NCI-H128 (cell line): ENCODE measurements at regions not wholly inside any gene's neighbourhood (a gene's known extent, or its start where the extent isn't known, plus 50 kb on each side); places are given as distances from the start of the nearest gene placed in this dataset.

ENCODE experiments used
- DNase-seq: peaks from one replicate; lab custom pipeline; 2025; ENCODE audit not compliant: unreplicated experiment; lab: John Stamatoyannopoulos, UW

DNA sequence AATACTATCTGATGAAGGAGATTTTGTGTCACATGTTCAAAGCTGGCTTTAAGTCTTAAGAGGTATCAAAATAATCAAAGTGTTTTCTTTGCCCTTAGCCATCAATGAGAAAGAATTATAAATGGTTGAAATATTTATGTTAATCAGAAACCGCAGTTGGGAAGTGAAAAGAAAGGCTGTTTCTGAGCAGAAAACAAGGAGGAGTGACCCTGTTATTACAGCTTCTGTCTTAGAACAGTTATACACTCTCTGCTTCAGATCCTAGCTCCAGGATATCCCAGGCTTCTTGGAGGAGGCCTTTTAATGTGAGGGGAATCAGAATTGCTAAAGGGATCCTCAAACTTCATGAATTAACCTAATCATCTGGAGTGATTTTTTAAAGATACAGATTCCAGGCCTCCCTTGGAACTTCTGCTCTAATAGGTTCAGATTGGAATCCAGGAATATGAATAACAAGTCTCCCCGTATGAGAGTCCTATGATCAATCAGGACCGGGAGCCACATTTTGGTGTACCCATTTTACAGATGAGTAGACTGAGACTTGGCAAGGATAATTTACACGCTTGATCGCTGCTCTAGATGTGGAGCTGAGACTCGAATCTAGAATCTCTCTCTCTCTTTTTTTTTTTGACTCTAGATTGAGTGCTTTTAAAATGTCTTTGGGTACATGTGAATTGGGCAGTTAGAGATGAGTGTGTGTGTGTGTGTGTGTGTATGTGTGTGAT lies 50.8 kb upstream of the JAG1 start:
- no peak for DNase-seq

DNA sequence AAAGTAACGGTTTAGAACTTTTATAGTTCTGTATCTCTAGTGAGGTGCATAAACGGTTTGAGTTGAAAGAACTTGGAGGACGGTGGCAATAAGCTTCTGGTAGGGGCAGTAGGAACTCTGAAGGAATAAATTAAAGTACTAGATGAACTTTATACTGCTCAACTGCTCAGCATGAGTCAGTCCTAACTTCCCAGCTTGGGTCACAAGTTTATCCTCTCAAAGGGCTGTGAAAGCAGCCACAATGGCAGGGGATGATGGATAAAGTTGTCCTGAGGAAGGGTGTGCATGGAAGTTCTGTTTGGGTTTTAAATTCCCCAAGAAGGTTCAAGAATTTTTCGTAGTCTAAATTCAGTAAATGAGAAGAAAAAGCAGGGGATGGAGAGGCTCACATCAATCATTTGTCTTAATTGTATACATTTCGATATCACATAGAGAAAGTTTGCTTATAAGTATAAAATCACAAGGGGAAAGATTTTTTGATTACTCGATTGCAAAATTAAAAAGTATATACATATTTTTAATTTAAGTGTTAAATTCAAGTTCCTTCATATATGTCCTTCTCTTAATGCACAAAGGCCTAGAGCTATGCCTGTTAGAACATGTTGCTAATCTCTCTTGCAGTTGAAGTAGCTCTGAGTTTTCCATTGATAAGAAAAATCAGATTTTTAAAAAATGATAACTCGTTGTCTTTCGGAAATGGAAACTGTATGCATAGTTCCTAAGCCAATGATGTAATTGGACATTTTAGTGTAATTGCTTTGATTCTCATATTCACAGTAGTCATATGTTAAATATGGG lies 55.3 kb upstream of the JAG1 start:
- DNase-seq, result no peak

DNA sequence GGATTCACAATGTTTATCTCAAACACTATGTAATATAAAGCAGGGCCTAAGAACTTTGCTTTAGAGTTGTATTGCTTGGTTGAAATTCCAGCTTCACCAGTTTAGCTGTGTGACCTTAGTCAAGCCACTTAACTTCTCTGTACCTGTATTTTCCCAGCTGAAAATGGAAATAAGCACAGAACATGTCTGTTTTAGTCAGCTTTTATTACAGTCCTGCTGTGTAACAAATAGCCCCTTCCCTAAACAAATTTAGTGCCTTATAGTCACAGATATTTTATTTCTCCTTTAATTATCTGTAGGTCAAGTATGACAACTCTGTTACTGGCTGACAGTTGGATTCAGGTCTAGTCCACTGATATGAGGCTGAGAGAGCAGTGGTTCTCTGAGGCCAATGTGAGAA lies 56.0 kb upstream of the JAG1 start:
- no peak for DNase-seq

DNA sequence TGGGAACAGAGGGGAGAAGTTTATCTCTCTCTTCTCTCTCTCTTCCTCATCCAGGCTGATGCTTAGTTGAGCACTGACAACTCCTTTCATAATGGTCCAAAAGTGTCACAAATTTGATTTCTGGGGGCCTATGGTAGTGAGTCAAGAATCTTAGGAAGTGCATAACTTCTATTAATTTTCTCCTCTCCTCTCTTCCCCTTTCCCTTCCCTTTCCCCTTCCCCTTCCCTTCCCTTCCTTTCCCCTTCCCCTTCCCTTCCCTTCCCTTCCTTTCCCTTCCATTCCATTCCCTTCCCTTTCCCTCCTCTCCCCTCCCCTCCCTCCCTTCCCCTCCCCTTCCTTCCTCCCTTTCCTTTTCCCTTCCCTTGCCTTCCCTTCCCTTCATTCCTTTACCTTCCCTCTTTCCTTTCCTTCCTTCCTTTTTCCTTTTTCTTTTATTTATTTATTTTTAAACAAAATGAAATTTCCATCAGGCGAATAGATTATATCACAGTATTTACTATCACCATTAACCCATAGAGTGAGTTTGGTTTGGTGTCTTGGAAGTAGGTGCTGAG lies 56.9 kb upstream of the JAG1 start:
- no peak for DNase-seq

DNA sequence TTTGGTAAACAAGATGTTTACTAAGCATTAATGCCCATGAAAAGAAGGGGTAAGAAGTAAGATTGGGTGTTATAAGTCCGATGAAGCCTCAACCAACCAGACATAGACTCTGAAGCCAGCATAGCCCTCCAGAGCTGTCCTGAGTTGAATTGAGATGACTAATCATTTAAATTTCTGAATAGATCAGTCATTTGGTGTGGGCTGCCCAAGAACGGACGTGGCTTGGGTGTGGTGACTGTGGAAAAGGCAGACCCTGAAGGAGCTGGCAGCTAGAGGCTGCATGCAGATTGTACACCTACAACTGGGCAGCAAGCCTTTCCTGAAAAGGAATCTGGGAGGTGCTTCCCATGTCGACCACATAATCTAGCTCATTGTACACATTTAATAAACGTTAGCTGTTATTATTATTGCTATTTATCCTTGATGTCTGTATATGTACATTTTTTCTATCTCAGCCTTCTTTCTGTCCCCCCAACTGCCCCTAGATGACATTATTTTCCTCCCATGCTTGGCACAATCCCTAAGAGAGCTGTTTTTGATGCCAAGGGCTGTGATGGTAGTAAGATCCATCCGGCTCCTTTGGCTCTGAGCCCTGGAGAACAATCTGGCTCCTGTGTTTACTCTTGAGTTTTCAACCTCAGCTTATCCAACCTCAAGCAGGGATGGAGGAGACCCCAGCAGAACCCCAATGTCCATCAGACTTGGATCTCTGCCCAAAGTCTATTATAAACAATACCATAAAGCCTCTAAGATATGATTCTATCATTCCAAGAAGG lies 57.6 kb upstream of the JAG1 start:
- DNase-seq, result no peak

DNA sequence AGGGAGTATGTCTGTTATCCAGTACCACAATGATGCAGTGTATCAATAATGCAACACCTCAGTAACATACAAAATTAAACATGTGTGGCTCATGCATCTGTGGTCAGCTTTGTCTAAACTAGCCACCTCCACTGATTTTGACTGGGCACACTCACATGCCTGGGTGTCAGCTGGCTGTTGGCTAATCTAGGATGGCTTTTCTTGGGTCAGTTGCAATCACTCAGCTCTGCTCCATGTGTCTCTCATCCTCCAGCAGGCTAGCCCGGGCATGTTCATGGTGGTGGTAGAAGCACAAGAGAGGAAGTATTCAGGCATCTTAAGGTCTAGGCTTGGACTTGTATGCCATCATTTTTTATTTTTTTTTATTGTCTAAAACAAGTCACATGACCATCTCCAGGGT lies 59.3 kb upstream of the JAG1 start:
- no peak for DNase-seq

DNA sequence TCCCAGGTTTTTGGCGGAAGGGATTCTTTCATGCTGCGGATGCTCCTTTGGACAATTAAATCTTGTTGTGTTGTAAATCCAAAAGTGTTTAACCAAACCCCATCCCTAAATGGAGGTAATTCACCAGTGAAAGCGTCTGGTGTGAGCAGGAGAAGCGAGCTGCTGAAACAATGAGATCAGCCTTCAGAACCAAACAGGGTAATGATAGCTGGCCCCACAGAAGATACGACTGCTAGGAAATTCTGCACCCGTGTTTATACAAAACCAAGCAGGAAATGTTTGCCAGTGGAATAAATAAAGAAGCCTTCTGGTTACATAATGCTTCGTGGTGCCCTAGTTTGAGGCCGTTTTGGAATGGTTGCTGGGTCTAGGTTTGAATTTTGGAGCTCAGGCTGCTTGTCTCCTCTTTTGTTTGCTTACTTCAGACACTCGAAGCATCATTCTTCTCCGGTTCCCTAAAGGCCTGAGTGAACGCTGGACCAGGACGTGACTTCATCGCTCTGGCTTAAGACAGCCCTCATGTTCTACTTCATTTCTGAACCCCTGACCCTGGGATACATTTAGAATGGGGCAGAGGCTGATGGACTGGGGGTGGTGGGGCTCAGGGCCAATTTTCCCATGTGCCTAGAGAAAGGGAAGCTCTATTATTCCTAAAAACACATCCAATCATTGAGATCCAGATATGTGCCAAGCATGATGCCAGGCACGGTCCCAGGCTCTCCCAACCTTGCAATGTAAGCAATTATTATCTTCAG lies 61.6 kb upstream of the JAG1 start:
- DNase-seq, result no peak

DNA sequence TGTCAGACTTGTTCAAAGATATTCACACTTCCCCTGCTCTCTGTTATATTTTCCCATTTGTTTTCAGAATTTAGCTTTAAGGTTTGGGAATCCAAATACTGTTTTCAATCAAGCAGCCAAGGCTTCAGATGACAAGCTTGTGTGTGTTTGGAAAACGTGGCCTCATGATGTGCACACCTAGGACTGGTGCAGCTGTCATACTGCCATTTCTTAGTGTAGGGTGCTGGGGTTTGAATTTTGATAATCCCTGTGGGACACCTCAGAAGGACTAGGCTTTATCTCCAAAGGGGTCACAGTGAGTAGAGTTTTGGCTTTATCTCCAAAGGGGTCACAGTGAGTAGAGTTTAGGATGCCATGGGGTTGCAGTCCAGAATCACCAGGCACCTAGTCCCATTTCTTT lies 65.3 kb upstream of the JAG1 start:
- no peak for DNase-seq

DNA sequence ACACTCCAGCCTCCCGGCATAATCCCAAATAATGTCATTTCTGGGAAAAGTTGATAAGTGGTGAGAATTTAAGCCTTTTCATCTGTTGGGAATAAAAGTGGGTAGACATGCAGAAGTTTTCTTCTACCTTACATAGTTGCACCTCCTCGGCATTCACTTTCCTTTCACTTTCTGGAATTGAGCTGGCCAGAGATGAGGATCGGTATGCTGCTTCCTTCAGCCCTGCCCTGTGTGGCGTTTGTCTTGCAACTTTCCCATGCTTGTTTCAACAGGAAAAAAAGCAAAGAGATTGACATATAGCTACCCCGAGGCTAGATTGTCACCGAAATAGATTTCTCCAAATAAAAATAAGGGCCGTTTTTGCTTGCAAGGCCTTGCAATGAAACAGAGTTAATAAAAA lies 65.8 kb upstream of the JAG1 start:
- no peak for DNase-seq

DNA sequence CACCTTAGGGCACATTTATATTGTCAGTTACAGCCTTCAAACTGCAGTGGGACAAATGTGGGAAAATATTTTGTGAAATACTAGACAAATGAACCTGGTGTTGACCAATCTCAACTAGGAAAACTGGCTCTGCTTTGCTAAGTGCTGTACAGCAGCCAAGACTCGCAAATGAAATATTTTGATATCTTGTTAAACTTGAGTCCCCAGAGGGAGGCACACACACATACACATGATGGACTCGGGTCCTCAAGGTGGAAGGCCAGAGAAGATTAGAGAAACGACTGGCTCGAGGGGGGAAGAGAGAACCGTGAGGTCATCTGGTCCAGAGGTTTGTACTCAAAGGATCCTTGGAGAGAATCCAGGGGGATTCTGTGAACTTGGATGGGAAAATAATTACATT lies 67.3 kb upstream of the JAG1 start:
- no peak for DNase-seq

DNA sequence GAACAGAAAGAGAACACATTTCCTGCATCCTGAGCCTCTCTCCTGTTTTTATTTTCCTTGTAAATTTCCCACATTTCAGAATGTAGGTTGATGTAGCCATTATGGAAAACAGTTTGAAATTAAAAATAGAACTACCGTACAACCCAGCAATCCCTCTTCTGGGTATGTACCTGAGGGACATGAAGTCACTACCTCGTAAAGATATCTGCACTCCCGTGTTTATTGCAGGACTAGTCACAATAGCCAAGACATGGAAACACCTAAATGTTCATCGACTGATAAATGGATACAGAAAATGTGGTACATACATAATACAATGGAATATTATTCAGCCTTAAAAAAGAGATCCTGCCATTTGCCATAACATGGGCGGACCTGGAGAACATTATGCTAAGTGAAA lies 72.0 kb upstream of the JAG1 start:
- no peak for DNase-seq

DNA sequence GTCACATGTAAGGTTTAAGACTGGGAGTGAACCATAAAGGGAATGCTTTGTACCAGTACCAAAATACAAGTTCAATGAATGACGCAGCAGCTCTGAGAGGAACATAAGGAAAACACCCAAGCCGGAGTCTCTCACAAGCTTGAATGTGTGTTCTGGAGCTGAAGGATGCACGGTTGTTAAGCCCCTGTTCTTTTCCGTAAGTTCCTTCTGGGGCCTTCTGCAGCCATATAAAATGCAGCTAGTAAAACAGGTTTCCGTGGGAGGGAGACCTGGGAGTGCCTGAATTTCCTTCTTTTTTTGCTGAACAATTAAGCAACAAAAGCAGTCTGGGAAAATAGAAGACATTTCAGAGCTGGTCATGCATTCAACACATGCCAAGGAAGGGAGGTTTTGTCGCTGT lies 73.2 kb upstream of the JAG1 start:
- no peak for DNase-seq

DNA sequence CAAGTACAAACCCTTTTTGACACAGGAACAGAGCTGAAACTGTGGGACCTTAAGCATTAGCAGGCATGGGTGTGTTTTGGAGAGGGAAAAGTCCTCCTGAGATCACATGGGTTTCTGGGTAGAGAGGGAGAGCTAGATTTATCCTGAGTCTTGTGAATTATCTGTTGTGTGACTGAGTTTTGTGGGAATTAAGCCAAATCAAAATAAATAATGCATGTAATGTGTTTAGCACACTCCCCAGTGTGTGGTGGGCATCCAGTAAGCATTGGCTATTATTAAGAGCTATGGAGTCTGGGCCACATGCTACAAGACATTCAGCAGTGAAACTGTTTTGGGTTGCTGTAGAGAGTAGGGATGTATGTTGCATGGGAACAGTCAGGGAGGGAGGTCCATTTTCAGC lies 75.3 kb upstream of the JAG1 start:
- no peak for DNase-seq

DNA sequence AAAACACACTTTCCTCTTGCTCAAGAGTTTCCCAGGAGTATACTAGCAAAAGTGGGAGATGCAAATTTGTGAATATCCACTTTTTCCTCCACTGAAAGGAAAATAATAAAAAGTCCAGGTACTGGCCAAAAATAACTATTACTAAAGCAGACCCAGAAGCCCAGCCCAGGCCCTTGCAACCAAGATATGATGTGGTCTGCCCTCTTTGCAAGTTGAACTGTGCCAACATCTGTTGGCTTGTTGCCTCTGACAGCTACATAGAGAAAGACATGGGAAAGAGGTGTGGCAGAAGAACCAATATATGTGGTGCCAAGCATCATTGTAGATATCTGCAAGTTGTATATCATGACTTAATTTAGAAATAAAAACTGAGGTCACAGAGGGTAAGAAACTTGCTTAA lies 78.4 kb upstream of the JAG1 start:
- no peak for DNase-seq

DNA sequence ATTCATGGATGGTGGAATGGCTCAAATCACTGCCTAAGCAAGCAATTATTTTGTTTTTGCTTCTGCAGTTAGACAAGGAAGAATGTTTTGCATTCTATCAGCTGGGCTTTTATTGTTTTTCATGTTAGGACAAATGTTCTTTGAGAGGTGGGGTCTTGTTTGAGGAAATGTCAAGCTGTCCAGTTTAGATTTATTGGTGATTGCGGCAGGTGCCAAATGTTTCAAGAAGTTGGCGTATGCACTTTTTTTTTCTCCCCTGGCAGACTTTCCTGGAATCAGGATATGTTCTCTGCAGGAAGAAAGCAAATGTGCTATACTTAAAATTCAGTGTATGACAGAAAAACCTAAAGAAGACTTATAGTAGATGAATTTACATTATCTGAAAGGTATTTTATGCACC lies 81.0 kb upstream of the JAG1 start:
- DNase-seq, result no peak

DNA sequence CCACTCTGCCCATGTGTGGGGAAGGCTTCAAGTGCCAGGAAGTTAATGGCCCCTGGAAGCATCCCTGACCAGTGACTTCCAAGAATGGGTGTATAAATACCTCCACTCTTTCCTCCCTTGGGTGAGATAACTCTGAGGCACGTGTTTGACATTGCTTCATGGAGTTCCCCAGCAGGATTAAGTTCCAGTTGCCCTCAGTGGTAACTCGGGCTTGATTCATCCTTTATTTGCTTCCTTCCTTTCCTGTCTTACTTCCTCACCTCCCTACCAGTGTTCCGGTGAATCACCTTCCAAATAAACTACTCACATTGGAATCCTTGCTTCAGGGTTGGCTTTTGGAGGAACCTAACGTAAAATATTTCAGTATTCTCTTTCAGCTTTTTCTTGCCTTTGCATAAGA lies 84.6 kb upstream of the JAG1 start:
- no peak for DNase-seq

DNA sequence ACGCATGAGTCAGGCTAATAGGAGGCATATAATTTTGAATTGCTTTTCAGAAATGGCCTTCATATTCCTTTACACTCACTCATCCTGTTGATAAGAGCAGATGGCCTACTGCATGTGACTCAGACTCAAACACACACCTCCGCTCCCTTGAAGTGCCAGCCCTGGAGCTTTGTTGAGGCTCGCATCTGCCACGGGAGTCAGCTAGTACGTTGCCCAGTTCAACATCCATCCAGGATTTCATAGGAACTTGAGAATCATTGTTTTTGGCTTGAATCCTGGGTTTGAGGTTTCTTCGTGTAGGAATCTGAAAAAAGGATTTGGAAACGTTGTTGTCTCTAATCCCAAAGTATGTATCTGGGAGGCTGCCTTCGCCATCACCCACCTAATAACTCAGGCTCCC lies 87.4 kb upstream of the JAG1 start:
- no peak for DNase-seq

DNA sequence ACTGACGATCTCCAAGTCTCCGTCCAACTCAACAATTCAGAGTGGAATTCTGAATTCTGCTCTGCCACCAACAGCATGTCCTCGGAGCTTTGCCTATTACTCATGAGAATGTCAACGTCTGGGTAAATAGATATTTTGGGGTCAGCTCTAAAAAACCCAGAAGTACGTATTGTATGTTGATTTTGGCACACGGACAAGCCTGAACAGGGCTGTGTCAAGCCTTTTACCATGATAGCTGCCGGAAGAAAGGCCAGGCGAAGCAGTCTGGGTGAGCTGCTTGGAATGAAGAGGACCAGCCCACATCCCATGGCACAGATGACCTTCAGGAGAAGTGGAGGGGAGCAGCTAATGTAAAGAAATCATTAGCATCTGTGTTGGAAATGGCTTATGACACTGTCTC lies 88.0 kb upstream of the JAG1 start:
- no peak for DNase-seq

DNA sequence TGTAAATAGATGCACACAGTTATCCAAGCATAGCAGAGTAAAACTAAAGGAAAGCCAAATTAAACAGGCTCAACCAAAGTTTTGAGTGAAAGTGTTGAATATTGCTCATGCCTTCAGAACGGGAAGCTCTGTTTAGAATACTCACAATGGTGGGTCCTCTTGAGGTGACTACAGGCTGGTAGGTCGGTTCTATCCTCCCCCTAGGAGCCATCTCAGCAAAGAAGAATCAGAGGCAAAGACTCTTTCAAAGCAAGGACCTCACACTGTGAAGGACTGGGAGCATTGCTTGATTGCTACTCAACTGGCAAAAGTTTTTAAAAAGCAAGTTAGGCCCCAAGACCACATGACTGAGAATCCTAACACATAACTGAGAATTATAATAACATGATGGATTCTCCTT lies 88.4 kb upstream of the JAG1 start:
- no peak for DNase-seq

DNA sequence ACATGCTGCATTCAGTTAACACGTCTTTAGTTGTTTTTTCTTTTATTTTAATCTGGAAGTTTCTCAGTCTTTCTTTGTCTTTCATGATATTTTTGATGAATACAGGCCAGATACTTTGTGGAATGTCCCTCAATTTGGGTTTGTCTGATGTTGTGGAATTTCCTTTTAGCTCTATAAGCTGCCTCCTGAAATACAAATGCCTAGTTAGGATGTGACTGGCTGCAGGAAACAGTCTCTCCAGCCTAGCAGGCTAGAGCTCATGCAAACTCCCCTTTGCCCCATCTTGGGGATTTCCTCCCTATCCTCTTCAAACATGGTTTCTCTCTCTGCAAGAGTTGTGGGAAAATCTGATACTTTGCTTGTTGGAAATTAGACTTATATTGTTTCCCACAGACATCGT lies 89.3 kb upstream of the JAG1 start:
- no peak for DNase-seq

DNA sequence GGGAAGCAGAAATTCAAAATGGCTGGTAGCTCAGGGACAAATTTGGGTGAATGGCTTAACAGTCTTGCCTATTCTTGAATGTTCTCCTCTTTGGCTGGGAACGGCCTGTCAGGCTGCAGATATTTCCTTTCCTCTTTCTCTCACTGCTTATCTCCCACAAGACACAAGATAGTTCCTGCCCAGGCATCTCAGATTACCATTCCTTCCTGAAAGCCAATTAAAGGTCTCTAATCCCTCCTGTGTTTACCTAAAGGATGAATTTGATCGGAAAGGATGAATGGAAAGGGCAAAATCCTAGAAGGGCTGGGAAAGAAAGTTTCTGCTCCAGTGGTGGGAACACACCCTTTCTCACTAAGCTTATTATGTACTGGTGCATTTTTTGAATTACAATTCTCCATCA lies 95.9 kb upstream of the JAG1 start:
- no peak for DNase-seq
